Astrocyte (in vitro differentiated cells and primary cell): ENCODE measurements at regions not wholly inside any gene's neighbourhood (a gene's known extent, or its start where the extent isn't known, plus 50 kb on each side); places are given as distances from the start of the nearest gene placed in this dataset.
A peak's percentile ranks its signal among the peaks of the same experiment; 100 is the strongest.

Experiments used
- DNase-seq: peaks from one replicate; pipeline ENCODE4 v3.0.0-alpha.2; 2010; ENCODE audit warnings: low read depth
- FAIRE-seq: peaks from 2 replicates; lab custom pipeline; 2011; peaks lifted over from hg19 to GRCh38; lab: Jason Lieb, UNC
- H2AFZ ChIP-seq: 2 replicates; pipeline ENCODE4 v1.6.0; 2012; ENCODE audit warnings: low read depth, low read length, inconsistent platforms
- H3K27ac ChIP-seq: 2 replicates; pipeline ENCODE4 v1.5.1; 2011; ENCODE audit warnings: low read depth, low read length, inconsistent platforms
- H3K27me3 ChIP-seq: 2 replicates; pipeline ENCODE4 v1.6.0; 2011; ENCODE audit warnings: low read length, inconsistent platforms; ENCODE audit not compliant: insufficient read depth
- H3K36me3 ChIP-seq: 2 replicates; pipeline ENCODE4 v1.5.1; 2011; ENCODE audit warnings: low read length, inconsistent platforms; ENCODE audit not compliant: insufficient read depth
- H3K4me1 ChIP-seq: 2 replicates; pipeline ENCODE4 v1.5.1; 2011; ENCODE audit warnings: low read length, inconsistent platforms; ENCODE audit not compliant: insufficient read depth
- H3K4me2 ChIP-seq: 2 replicates; pipeline ENCODE4 v1.6.0; 2012; ENCODE audit warnings: low read length, inconsistent platforms
- H3K4me3 ChIP-seq: 2 replicates; pipeline ENCODE4 v1.5.1; 2011; ENCODE audit warnings: low read depth, mild to moderate bottlenecking, low read length, inconsistent platforms; ENCODE audit not compliant: insufficient read depth
- H3K79me2 ChIP-seq: 2 replicates; pipeline ENCODE4 v1.6.0; 2012; ENCODE audit warnings: mild to moderate bottlenecking, low read length, inconsistent platforms; ENCODE audit not compliant: insufficient read depth
- H3K9ac ChIP-seq: 2 replicates; pipeline ENCODE4 v1.6.0; 2012; ENCODE audit warnings: mild to moderate bottlenecking, low read length, inconsistent platforms
- H3K9me3 ChIP-seq: 2 replicates; pipeline ENCODE4 v1.5.1; 2012; ENCODE audit warnings: low read depth, mild to moderate bottlenecking, low read length, inconsistent platforms; ENCODE audit not compliant: insufficient read depth
- H4K20me1 ChIP-seq: 2 replicates; pipeline ENCODE4 v1.6.0; 2012; ENCODE audit warnings: low read length, inconsistent platforms; ENCODE audit not compliant: insufficient read depth
- H3K27ac Mint-ChIP-seq: one replicate; pipeline ENCODE4 v1.8.0; 2021; ENCODE audit warnings: mild to moderate bottlenecking, mixed read lengths; ENCODE audit not compliant: unreplicated experiment
- H3K27me3 Mint-ChIP-seq: one replicate; pipeline ENCODE4 v1.8.0; 2021; ENCODE audit warnings: low read depth, mixed read lengths; ENCODE audit not compliant: unreplicated experiment
- H3K36me3 Mint-ChIP-seq: one replicate; pipeline ENCODE4 v1.8.0; 2021; ENCODE audit warnings: low read depth, mixed read lengths; ENCODE audit not compliant: unreplicated experiment
- H3K4me1 Mint-ChIP-seq: one replicate; pipeline ENCODE4 v1.8.0; 2021; ENCODE audit warnings: low read depth, mixed read lengths; ENCODE audit not compliant: unreplicated experiment
- H3K4me3 Mint-ChIP-seq: one replicate; pipeline ENCODE4 v1.8.0; 2021; ENCODE audit warnings: mild to moderate bottlenecking, moderate library complexity, mixed read lengths; ENCODE audit not compliant: unreplicated experiment
- H3K9me3 Mint-ChIP-seq: one replicate; pipeline ENCODE4 v1.8.0; 2021; ENCODE audit warnings: mild to moderate bottlenecking, mixed read lengths; ENCODE audit not compliant: unreplicated experiment
- EZH2 ChIP-seq: IDR thresholded peaks from 2 replicates; pipeline ENCODE4 v1.6.1; 2012; ENCODE audit warnings: mild to moderate bottlenecking, low read length, inconsistent platforms; ENCODE audit not compliant: insufficient read depth
- TF ChIP-seq, protein P1 (sequence below): IDR thresholded peaks from 2 replicates; pipeline ENCODE4 v1.5.1; 2011; ENCODE audit warnings: low read depth, mild to moderate bottlenecking, inconsistent platforms, low read length, moderate library complexity; ENCODE audit not compliant: insufficient read depth

DNA sequence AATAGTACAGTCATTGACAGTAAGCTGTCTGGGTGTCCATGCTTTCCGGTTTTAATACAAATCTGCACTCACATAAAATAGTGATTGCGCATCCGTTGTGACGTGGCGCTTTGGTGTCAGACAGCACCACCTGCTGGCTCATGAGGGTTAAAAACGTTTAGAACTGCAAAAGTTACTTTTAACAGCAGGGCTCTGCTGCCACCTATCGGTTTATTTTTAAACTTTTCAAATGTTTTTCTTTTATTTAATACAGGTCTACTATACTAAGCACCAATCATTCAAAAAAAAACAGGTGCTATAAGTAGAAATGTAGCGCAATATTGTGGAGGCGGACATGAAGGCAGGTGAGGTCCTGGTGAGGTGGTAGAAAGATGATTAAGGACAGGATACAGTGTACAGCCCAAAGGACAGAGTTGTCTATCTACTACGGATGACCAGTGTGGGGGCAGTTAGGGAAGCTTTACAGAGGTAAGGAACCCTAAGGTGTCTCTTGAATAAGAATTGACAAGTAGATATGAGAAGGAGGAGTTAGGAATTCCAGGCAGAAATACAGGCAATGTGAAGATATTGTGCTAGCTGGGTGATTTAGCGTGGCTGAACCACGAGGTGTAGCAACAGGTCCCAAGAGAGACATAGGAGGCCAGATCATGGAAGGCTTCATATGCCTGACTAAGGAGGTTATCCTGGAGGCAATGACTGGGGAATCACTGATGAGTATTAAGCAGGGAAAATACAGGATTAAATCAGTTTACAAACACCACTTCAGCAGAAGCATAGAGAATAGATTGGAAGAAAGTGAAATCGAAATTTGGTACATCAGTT lies 91.5 kb upstream of the PRB2 start:
- FAIRE-seq (peak; percentile 71), DNase-seq (peak; percentile 63)
- TF ChIP-seq EZH2 = no peak
- TF ChIP-seq, protein P1, sequence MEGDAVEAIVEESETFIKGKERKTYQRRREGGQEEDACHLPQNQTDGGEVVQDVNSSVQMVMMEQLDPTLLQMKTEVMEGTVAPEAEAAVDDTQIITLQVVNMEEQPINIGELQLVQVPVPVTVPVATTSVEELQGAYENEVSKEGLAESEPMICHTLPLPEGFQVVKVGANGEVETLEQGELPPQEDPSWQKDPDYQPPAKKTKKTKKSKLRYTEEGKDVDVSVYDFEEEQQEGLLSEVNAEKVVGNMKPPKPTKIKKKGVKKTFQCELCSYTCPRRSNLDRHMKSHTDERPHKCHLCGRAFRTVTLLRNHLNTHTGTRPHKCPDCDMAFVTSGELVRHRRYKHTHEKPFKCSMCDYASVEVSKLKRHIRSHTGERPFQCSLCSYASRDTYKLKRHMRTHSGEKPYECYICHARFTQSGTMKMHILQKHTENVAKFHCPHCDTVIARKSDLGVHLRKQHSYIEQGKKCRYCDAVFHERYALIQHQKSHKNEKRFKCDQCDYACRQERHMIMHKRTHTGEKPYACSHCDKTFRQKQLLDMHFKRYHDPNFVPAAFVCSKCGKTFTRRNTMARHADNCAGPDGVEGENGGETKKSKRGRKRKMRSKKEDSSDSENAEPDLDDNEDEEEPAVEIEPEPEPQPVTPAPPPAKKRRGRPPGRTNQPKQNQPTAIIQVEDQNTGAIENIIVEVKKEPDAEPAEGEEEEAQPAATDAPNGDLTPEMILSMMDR = peak; percentile 99
- no peaks in the 10 kb centered on the region for H4K20me1 ChIP-seq
- Mint-ChIP-seq H3K27ac (no peak overlapping the region), H3K9me3 (no peaks in the 10 kb centered on the region), H3K4me3 (no peak overlapping the region), H3K36me3 (no peaks in the 10 kb centered on the region), H3K27me3 (peaks cover 19% of the 10 kb centered on the region), H3K4me1 (peaks cover 8% of the 10 kb centered on the region)
- H3K4me3 ChIP-seq = no peak overlapping the region
- peaks cover 9% of the 10 kb centered on the region for H3K27me3 ChIP-seq
- H2AFZ ChIP-seq = no peak overlapping the region
- H3K4me2 ChIP-seq = peak overlapping the region; percentile 51
- H3K4me1 ChIP-seq = peaks cover 10% of the 10 kb centered on the region
- no peak overlapping the region for H3K9ac ChIP-seq
- H3K27ac ChIP-seq = no peak overlapping the region
- no peaks in the 10 kb centered on the region for H3K79me2 ChIP-seq
- H3K9me3 ChIP-seq = no peaks in the 10 kb centered on the region
- H3K36me3 ChIP-seq = no peaks in the 10 kb centered on the region

DNA sequence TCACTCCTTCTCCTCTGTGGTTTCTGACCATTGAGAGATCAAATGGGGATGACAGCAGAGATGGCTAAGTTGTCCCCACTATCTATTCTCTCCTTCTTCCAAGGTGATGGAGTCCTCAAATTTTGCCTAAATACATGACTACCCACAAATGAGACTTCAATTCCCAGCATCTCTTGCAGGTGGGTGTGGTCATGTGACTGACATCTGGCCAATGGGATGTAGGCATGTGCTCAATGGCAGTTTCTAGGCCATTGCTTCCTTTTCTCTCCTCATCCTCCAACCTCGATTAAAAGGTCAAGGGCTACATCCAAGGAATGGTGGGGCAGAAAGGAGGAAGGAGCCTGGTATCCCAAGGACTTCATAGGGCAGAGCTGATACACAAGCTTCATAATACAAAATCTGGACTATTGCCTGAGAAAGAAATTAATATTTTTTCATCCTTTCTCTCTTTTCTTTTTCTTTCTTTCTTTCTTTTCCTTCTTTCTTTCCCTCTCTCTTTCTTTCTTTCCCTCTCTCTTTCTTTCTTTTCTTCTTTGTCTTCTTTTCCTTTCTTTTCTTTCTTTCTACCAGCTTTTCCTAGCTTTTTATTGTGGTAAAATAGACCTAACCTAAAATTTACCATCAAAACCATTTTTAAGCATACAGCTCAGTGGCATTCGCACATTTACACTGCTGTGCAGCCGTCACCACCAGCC lies 100.9 kb upstream of the PRB2 start:
- Mint-ChIP-seq H3K27me3 (peaks cover 38% of the 10 kb centered on the region), H3K4me1 (no peaks in the 10 kb centered on the region), H3K4me3 (no peak overlapping the region), H3K27ac (no peak overlapping the region), H3K9me3 (peaks cover 3% of the 10 kb centered on the region), H3K36me3 (no peaks in the 10 kb centered on the region)
- peaks cover 6% of the 10 kb centered on the region for H3K4me1 ChIP-seq
- H2AFZ ChIP-seq = no peak overlapping the region
- H4K20me1 ChIP-seq = peaks cover 3% of the 10 kb centered on the region
- DNase-seq = no peak
- no peak overlapping the region for H3K4me2 ChIP-seq
- H3K27ac ChIP-seq = no peak overlapping the region
- no peak overlapping the region for H3K4me3 ChIP-seq
- H3K36me3 ChIP-seq = no peaks in the 10 kb centered on the region
- TF ChIP-seq, protein P1 = no peak
- TF ChIP-seq EZH2 = no peak
- H3K9me3 ChIP-seq = no peaks in the 10 kb centered on the region
- no peak for FAIRE-seq
- no peaks in the 10 kb centered on the region for H3K79me2 ChIP-seq
- no peak overlapping the region for H3K9ac ChIP-seq
- peaks cover 5% of the 10 kb centered on the region for H3K27me3 ChIP-seq
